ENCODE measurements at regions not wholly inside any gene's neighbourhood (a gene's known extent, or its start where the extent isn't known, plus 50 kb on each side); places are given as distances from the start of the nearest gene placed in this dataset.

- no peak for DNase-seq (ENCODE audit: low spot score in 2 of 2)
- H3K27me3 ChIP-seq (ENCODE audit: low read depth): no peaks in the 10 kb centered on the region
- H3K36me3 ChIP-seq (replicated peaks): no peaks in the 10 kb centered on the region
- H3K4me1 ChIP-seq: no peaks in the 10 kb centered on the region
- in situ Hi-C loops (cut with MboI; ENCODE audit: low sequenced_read_pairs): no loop called here
- H3K4me3 ChIP-seq: no peak overlapping the region
- H3K9me3 ChIP-seq: no peaks in the 10 kb centered on the region
These were observed 106.4 kb upstream of the SCOC start for GRCh38 chr4:140266958-140267568.

- H3K4me1 ChIP-seq: no peaks in the 10 kb centered on the region
- in situ Hi-C loops (cut with MboI; ENCODE audit: low sequenced_read_pairs): no loop called here
- H3K27me3 ChIP-seq (ENCODE audit: low read depth): no peaks in the 10 kb centered on the region
- no peak overlapping the region for H3K4me3 ChIP-seq
- H3K9me3 ChIP-seq: no peaks in the 10 kb centered on the region
- DNase-seq (ENCODE audit: low spot score in 2 of 2): no peak
- no peaks in the 10 kb centered on the region for H3K36me3 ChIP-seq (replicated peaks)
These were observed 106.2 kb upstream of the MAML3 start for GRCh38 chr4:140260227-140260626.

- H3K27me3 ChIP-seq (ENCODE audit: low read depth): no peaks in the 10 kb centered on the region
- H3K4me3 ChIP-seq: no peak overlapping the region
- in situ Hi-C loops (cut with MboI; ENCODE audit: low sequenced_read_pairs): loop anchor here (10.0 kb wide), 2 partner anchors 224 to 604 kb away; no protein-coding TSS in a partner anchor
- DNase-seq (ENCODE audit: low spot score in 2 of 2): no peak
- no peaks in the 10 kb centered on the region for H3K36me3 ChIP-seq (replicated peaks)
- no peaks in the 10 kb centered on the region for H3K9me3 ChIP-seq
- peaks cover 3% of the 10 kb centered on the region for H3K4me1 ChIP-seq
These were observed 104.5 kb upstream of the MAML3 start for GRCh38 chr4:140258476-140258875.

- Histone ChIP-seq H3K9me3 (no peaks in the 10 kb centered on the region), H3K36me3 (replicated peaks) (no peaks in the 10 kb centered on the region), H3K4me1 (peaks cover 5% of the 10 kb centered on the region), H3K4me3 (no peak overlapping the region), H3K27me3 (ENCODE audit: low read depth) (no peaks in the 10 kb centered on the region)
- in situ Hi-C loops (cut with MboI; ENCODE audit: low sequenced_read_pairs): loop anchor here (10.0 kb wide), 2 partner anchors 223 to 603 kb away; no protein-coding TSS in a partner anchor
- no peak for DNase-seq (ENCODE audit: low spot score in 2 of 2)
These were observed 103.7 kb upstream of the MAML3 start for GRCh38 chr4:140257461-140258305.

GRCh38 chr4:140256941-140257340, 103.0 kb upstream of the MAML3 start:
- H3K27me3 ChIP-seq (ENCODE audit: low read depth): no peaks in the 10 kb centered on the region
- H3K4me1 ChIP-seq: peaks cover 13% of the 10 kb centered on the region
- no peak overlapping the region for H3K4me3 ChIP-seq
- H3K9me3 ChIP-seq: no peaks in the 10 kb centered on the region
- in situ Hi-C loops (cut with MboI; ENCODE audit: low sequenced_read_pairs): loop anchor here (10.0 kb wide), 2 partner anchors 222 to 602 kb away; no protein-coding TSS in a partner anchor
- H3K36me3 ChIP-seq (replicated peaks): no peaks in the 10 kb centered on the region
- no peak for DNase-seq (ENCODE audit: low spot score in 2 of 2)

GRCh38 chr4:140256335-140256734, 102.4 kb upstream of the MAML3 start:
- in situ Hi-C loops (cut with MboI; ENCODE audit: low sequenced_read_pairs): loop anchor here (10.0 kb wide), 2 partner anchors 222 to 602 kb away; no protein-coding TSS in a partner anchor
- DNase-seq (ENCODE audit: low spot score in 2 of 2): no peak
- no peaks in the 10 kb centered on the region for H3K36me3 ChIP-seq (replicated peaks)
- no peak overlapping the region for H3K4me3 ChIP-seq
- H3K27me3 ChIP-seq (ENCODE audit: low read depth): no peaks in the 10 kb centered on the region
- H3K4me1 ChIP-seq: peaks cover 13% of the 10 kb centered on the region
- no peaks in the 10 kb centered on the region for H3K9me3 ChIP-seq

- in situ Hi-C loops (cut with MboI; ENCODE audit: low sequenced_read_pairs): loop anchor here (10.0 kb wide), 2 partner anchors 221 to 601 kb away; no protein-coding TSS in a partner anchor
- H3K4me1 ChIP-seq: peaks cover 13% of the 10 kb centered on the region
- no peak overlapping the region for H3K4me3 ChIP-seq
- no peaks in the 10 kb centered on the region for H3K27me3 ChIP-seq (ENCODE audit: low read depth)
- no peaks in the 10 kb centered on the region for H3K9me3 ChIP-seq
- H3K36me3 ChIP-seq (replicated peaks): no peaks in the 10 kb centered on the region
- DNase-seq (ENCODE audit: low spot score in 2 of 2): no peak
These were observed 101.9 kb upstream of the MAML3 start for GRCh38 chr4:140255927-140256326.

- no peaks in the 10 kb centered on the region for H3K36me3 ChIP-seq (replicated peaks)
- DNase-seq (ENCODE audit: low spot score in 2 of 2): no peak
- in situ Hi-C loops (cut with MboI; ENCODE audit: low sequenced_read_pairs): loop anchor here (10.0 kb wide), 2 partner anchors 221 to 601 kb away; no protein-coding TSS in a partner anchor
- no peak overlapping the region for H3K4me3 ChIP-seq
- peaks cover 13% of the 10 kb centered on the region for H3K4me1 ChIP-seq
- H3K27me3 ChIP-seq (ENCODE audit: low read depth): no peaks in the 10 kb centered on the region
- H3K9me3 ChIP-seq: no peaks in the 10 kb centered on the region
These were observed 101.5 kb upstream of the MAML3 start for GRCh38 chr4:140255467-140255866.

GRCh38 chr4:140254651-140255299, 100.8 kb upstream of the MAML3 start:
- no peak overlapping the region for H3K4me3 ChIP-seq
- peaks cover 13% of the 10 kb centered on the region for H3K4me1 ChIP-seq
- H3K36me3 ChIP-seq (replicated peaks): no peaks in the 10 kb centered on the region
- no peaks in the 10 kb centered on the region for H3K27me3 ChIP-seq (ENCODE audit: low read depth)
- H3K9me3 ChIP-seq: no peaks in the 10 kb centered on the region
- no peak for DNase-seq (ENCODE audit: low spot score in 2 of 2)
- in situ Hi-C loops (cut with MboI; ENCODE audit: low sequenced_read_pairs): loop anchor here (5.0 to 10.0 kb wide), 3 partner anchors 102 to 600 kb away; partner anchors contain the start of gene MAML3

GRCh38 chr4:140253556-140254027, 99.6 kb upstream of the MAML3 start:
- in situ Hi-C loops (cut with MboI; ENCODE audit: low sequenced_read_pairs): loop anchor here (5.0 to 10.0 kb wide), 3 partner anchors 101 to 599 kb away; partner anchors contain the start of gene MAML3
- H3K36me3 ChIP-seq (replicated peaks): no peaks in the 10 kb centered on the region
- no peak overlapping the region for H3K4me3 ChIP-seq
- no peak for DNase-seq (ENCODE audit: low spot score in 2 of 2)
- no peaks in the 10 kb centered on the region for H3K27me3 ChIP-seq (ENCODE audit: low read depth)
- peaks cover 13% of the 10 kb centered on the region for H3K4me1 ChIP-seq
- H3K9me3 ChIP-seq: no peaks in the 10 kb centered on the region

GRCh38 chr4:140252742-140253555, 99.0 kb upstream of the MAML3 start:
- peak overlapping the region; percentile 30 for H3K4me3 ChIP-seq
- no peaks in the 10 kb centered on the region for H3K9me3 ChIP-seq
- in situ Hi-C loops (cut with MboI; ENCODE audit: low sequenced_read_pairs): loop anchor here (5.0 to 10.0 kb wide), 3 partner anchors 101 to 598 kb away; partner anchors contain the start of gene MAML3
- H3K4me1 ChIP-seq: peaks cover 13% of the 10 kb centered on the region
- H3K36me3 ChIP-seq (replicated peaks): no peaks in the 10 kb centered on the region
- no peaks in the 10 kb centered on the region for H3K27me3 ChIP-seq (ENCODE audit: low read depth)
- peak; percentile 87 for DNase-seq (ENCODE audit: low spot score in 2 of 2)

GRCh38 chr4:140252141-140252741, 98.3 kb upstream of the MAML3 start:
- H3K36me3 ChIP-seq (replicated peaks): no peaks in the 10 kb centered on the region
- in situ Hi-C loops (cut with MboI; ENCODE audit: low sequenced_read_pairs): loop anchor here (5.0 to 10.0 kb wide), 3 partner anchors 100 to 597 kb away; partner anchors contain the start of gene MAML3
- H3K27me3 ChIP-seq (ENCODE audit: low read depth): no peaks in the 10 kb centered on the region
- peaks cover 13% of the 10 kb centered on the region for H3K4me1 ChIP-seq
- no peaks in the 10 kb centered on the region for H3K9me3 ChIP-seq
- DNase-seq (ENCODE audit: low spot score in 2 of 2): peak in 1 of 2 experiments; percentile 43
- peak overlapping the region; percentile 30 for H3K4me3 ChIP-seq
